GM12864 (cell line): ENCODE measurements at regions not wholly inside any gene's neighbourhood (a gene's known extent, or its start where the extent isn't known, plus 50 kb on each side); places are given as distances from the start of the nearest gene placed in this dataset.

Experiments used
- DNase-seq: peaks from one replicate; pipeline ENCODE4 v3.0.0-alpha.2; 2011; ENCODE audit warnings: low read depth
- H3K4me3 ChIP-seq: 2 replicates; pipeline ENCODE4 v1.5.1; 2011; ENCODE audit warnings: mild to moderate bottlenecking, low read depth, low read length, control low read depth
- CTCF ChIP-seq: IDR thresholded peaks from 2 replicates; pipeline ENCODE4 v1.5.1; 2011; ENCODE audit warnings: low read depth, mild to moderate bottlenecking, moderate library complexity, low read length, control low read depth, inconsistent platforms; ENCODE audit errors: missing control alignments

- TF ChIP-seq CTCF: no peak
- no peak for DNase-seq
- no peak overlapping the region for H3K4me3 ChIP-seq
Measured at GRCh38 chr13:74084375-74084935, 49.7 kb downstream of the KLF12 start.

GRCh38 chr13:74082741-74083160, 51.5 kb downstream of the KLF12 start:
- TF ChIP-seq CTCF: no peak
- no peak overlapping the region for H3K4me3 ChIP-seq
- no peak for DNase-seq

- no peak for DNase-seq
- TF ChIP-seq CTCF: no peak
- H3K4me3 ChIP-seq: no peak overlapping the region
Measured at GRCh38 chr13:74080762-74081161, 53.4 kb downstream of the KLF12 start.

- H3K4me3 ChIP-seq: no peak overlapping the region
- TF ChIP-seq CTCF: no peak
- no peak for DNase-seq
Measured at GRCh38 chr13:74077792-74078191, 56.4 kb downstream of the KLF12 start.

- TF ChIP-seq CTCF: no peak
- no peak for DNase-seq
Measured at GRCh38 chr13:74077375-74077774, 56.8 kb downstream of the KLF12 start.

GRCh38 chr13:74074723-74075122, 59.5 kb downstream of the KLF12 start:
- no peak overlapping the region for H3K4me3 ChIP-seq
- no peak for TF ChIP-seq CTCF
- DNase-seq: no peak

More at GRCh38 chr13:74077375-74077774, 56.8 kb downstream of the KLF12 start:
- H3K4me3 ChIP-seq: no peak overlapping the region

- TF ChIP-seq CTCF: no peak
- H3K4me3 ChIP-seq: no peak overlapping the region
- no peak for DNase-seq
Measured at GRCh38 chr13:74073274-74073673, 60.9 kb downstream of the KLF12 start.
